Peyer's patch (tissue), 4 donors: ENCODE measurements at regions not wholly inside any gene's neighbourhood (a gene's known extent, or its start where the extent isn't known, plus 50 kb on each side); places are given as distances from the start of the nearest gene placed in this dataset.

Experiments used
- POLR2A ChIP-seq, 2 donors: fragments of 450-650 bp; IDR thresholded peaks; one replicate each; pipeline ENCODE4 v1.5.1; 2017; ENCODE audit warnings: antibody characterized with exemption in 2 of 2, mild to moderate bottlenecking in 2 of 2, moderate library complexity in 2 of 2
- TF ChIP-seq, protein P1 (sequence below), 6 experiments: fragments of 450-650 bp in 4 of 6; fragments of 200-600 bp in 2 of 6; sonication (generic) in 1 of 6; IDR thresholded peaks; one replicate each; pipeline ENCODE4 v1.5.1; 2017 to 2019; ENCODE audit warnings: antibody characterized with exemption in 6 of 6, mild to moderate bottlenecking in 3 of 6, moderate library complexity in 1 of 6

DNA sequence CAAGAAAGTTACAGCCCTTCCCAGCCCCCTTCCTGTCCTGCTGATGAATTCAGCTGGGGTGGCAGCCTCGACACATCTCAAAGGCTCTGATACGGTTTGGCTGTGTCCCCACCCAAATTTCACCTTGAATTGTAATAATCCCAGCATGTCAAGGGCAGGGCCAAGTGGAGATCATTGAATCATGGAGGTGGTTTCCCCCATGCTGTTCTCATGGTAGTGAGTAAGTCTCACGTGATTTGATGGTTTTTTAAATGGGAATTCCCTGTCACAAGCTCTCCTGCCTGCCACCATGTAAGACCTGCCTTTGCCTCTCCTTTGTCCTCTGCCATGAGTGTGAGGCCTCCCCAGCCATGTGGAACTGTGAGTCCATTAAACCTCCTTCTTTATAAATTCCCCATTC lies 163.2 kb upstream of the FOXF1 start:
- TF ChIP-seq, protein P1, sequence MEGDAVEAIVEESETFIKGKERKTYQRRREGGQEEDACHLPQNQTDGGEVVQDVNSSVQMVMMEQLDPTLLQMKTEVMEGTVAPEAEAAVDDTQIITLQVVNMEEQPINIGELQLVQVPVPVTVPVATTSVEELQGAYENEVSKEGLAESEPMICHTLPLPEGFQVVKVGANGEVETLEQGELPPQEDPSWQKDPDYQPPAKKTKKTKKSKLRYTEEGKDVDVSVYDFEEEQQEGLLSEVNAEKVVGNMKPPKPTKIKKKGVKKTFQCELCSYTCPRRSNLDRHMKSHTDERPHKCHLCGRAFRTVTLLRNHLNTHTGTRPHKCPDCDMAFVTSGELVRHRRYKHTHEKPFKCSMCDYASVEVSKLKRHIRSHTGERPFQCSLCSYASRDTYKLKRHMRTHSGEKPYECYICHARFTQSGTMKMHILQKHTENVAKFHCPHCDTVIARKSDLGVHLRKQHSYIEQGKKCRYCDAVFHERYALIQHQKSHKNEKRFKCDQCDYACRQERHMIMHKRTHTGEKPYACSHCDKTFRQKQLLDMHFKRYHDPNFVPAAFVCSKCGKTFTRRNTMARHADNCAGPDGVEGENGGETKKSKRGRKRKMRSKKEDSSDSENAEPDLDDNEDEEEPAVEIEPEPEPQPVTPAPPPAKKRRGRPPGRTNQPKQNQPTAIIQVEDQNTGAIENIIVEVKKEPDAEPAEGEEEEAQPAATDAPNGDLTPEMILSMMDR (IDR thresholded peaks at IDR 0.05): no peak
- TF ChIP-seq POLR2A (IDR thresholded peaks at IDR 0.05): no peak
